HepG2 (cell line): ENCODE measurements at regions not wholly inside any gene's neighbourhood (a gene's known extent, or its start where the extent isn't known, plus 50 kb on each side); places are given as distances from the start of the nearest gene placed in this dataset.

Experiments
- ATAC-seq: fragments of 200-7000 bp; cut with Tn5 transposase; 3 replicates; pipeline ENCODE4 v1.9.1; 2020; ENCODE audit warnings: mild to moderate bottlenecking, moderate library complexity
- BruUV-seq: library from RNA; stranded (reverse); fragments of 400-500 nt; replicated peaks from 2 replicates; lab custom pipeline; 2021; lab: Mats Ljungman, UMichigan
- CTCF ChIA-PET: fragments of 300-600 bp; formaldehyde crosslinking; extraction: SDS; loops from one replicate; lab custom pipeline; 2021; ENCODE audit warnings: low total read pairs, inconsistent platforms, low intra/inter-chr PET ratio; lab: Yijun Ruan, JAX
- POLR2A ChIA-PET: fragments of 350-600 bp; sonication (Branson Sonifier 250); formaldehyde crosslinking; loops from one replicate; lab custom pipeline; 2020; ENCODE audit warnings: antibody characterized with exemption, inconsistent platforms; lab: Yijun Ruan, JAX
- DNase-seq: peaks from one replicate; pipeline ENCODE4 v3.0.0-alpha.2; 2015; ENCODE audit warnings: low spot score
- FAIRE-seq: peaks from 3 replicates; lab custom pipeline; 2011; peaks lifted over from hg19 to GRCh38; lab: Jason Lieb, UNC
- H2AFZ ChIP-seq: one replicate; pipeline ENCODE4 v1.6.1; 2011; ENCODE audit warnings: low read length, inconsistent platforms
- H3K27ac ChIP-seq: fragments of 300-600 bp; 3 replicates; pipeline ENCODE4 v1.8.0; 2011; ENCODE audit warnings: mixed run types, mild to moderate bottlenecking, mixed read lengths, low read length, inconsistent platforms; ENCODE audit not compliant: insufficient read depth; ENCODE audit errors: extremely low read length
- H3K27me3 ChIP-seq, 2 experiments: fragments of 200-600 bp in 1 of 2; 2 replicates in 1 of 2; 3 replicates in 1 of 2; pipeline versions ENCODE4 v1.6.0 to v1.8.0; 2011; ENCODE audit warnings: low read length in 2 of 2, mild to moderate bottlenecking in 2 of 2, moderate library complexity in 2 of 2, inconsistent platforms in 1 of 2; ENCODE audit not compliant: insufficient read depth in 2 of 2, control insufficient read depth in 1 of 2
- H3K36me3 ChIP-seq, 2 experiments: fragments of 200-600 bp in 1 of 2; replicated peaks in 1 of 2; 2 replicates in 1 of 2; 3 replicates in 1 of 2; pipeline versions ENCODE4 v1.5.1 to v1.8.0; 2011; ENCODE audit warnings: low read length in 2 of 2, inconsistent platforms in 1 of 2; ENCODE audit not compliant: insufficient read depth in 2 of 2, control insufficient read depth in 1 of 2
- H3K4me1 ChIP-seq: 2 replicates; pipeline ENCODE4 v1.5.1; 2012; ENCODE audit warnings: low read length, inconsistent platforms; ENCODE audit not compliant: insufficient read depth
- H3K4me2 ChIP-seq: 2 replicates; pipeline ENCODE4 v1.6.0; 2011; ENCODE audit warnings: low read depth, low read length, inconsistent platforms
- H3K4me3 ChIP-seq, 3 experiments: fragments of 200-600 bp in 1 of 3; sonication (generic), shearing (Covaris generic) in 1 of 3; replicated peaks in 1 of 3; 2 replicates each; pipeline ENCODE4 v1.5.1; 2011 to 2016; ENCODE audit warnings: low read length in 3 of 3, inconsistent platforms in 2 of 3, low read depth in 2 of 3, mild to moderate bottlenecking in 2 of 3, control low read depth in 1 of 3, mixed read lengths in 1 of 3; ENCODE audit not compliant: insufficient read depth in 1 of 3
- H3K79me2 ChIP-seq: one replicate; pipeline ENCODE4 v1.6.1; 2011; ENCODE audit warnings: low read length, inconsistent platforms; ENCODE audit not compliant: insufficient read depth
- H3K9ac ChIP-seq: 2 replicates; pipeline ENCODE4 v1.6.0; 2011; ENCODE audit warnings: mild to moderate bottlenecking, low read depth, low read length, inconsistent platforms; ENCODE audit not compliant: insufficient read depth
- H3K9me3 ChIP-seq: 2 replicates; pipeline ENCODE4 v1.5.1; 2012; ENCODE audit warnings: mild to moderate bottlenecking, low read length
- H4K20me1 ChIP-seq: 2 replicates; pipeline ENCODE4 v1.6.0; 2011; ENCODE audit warnings: inconsistent platforms, mild to moderate bottlenecking, low read length, moderate library complexity; ENCODE audit not compliant: insufficient read depth
- GLI4 ChIP-seq: sonication (generic); formaldehyde crosslinking; IDR thresholded peaks from 2 replicates; pipeline ENCODE4 v1.5.1; 2020; ENCODE audit warnings: missing genetic modification reagents, mild to moderate bottlenecking, moderate library complexity, borderline replicate concordance
- ZNF883 ChIP-seq: sonication (generic); formaldehyde crosslinking; IDR thresholded peaks from 2 replicates; pipeline ENCODE4 v1.5.1; 2020; ENCODE audit warnings: mild to moderate bottlenecking, missing genetic modification reagents; ENCODE audit errors: not compliant biosample characterization
- WGBS: methylation state at CpG from one replicate; pipeline ENCODE4 v1.1.6; 2017; ENCODE audit warnings: low lambda C conversion rate; 5-methylcytosine and 5-hydroxymethylcytosine counted together
- in situ Hi-C: cut with HindIII; loops from 2 replicates; pipeline ENCODE4 v1.10.0; 2017; ENCODE audit warnings: low pct_unique_long_range_greater_than_20kb; ENCODE audit not compliant: extremely low pct_ligation_motif_present
- intact Hi-C: fragments of 100-400 bp; cut with micrococcal nuclease; formaldehyde crosslinking; loops from one replicate; pipeline ENCODE4 v1.10.0; 2022; ENCODE audit not compliant: unreplicated experiment
- TF ChIP-seq, protein P1 (sequence below): sonication (generic); formaldehyde crosslinking; IDR thresholded peaks from 2 replicates; pipeline ENCODE4 v1.4.0; 2020; ENCODE audit warnings: missing genetic modification reagents, borderline replicate concordance
- TF ChIP-seq, protein P2 (sequence below), 2 experiments: fragments of 450-650 bp in 1 of 2; sonication (generic) in 1 of 2; formaldehyde crosslinking; IDR thresholded peaks; 2 replicates each; pipeline versions ENCODE4 v1.5.0 to v1.8.0; 2020 to 2022; ENCODE audit warnings: mild to moderate bottlenecking in 1 of 2, missing genetic modification reagents in 1 of 2
- TF ChIP-seq, protein P3 (sequence below): sonication (generic); formaldehyde crosslinking; IDR thresholded peaks from 2 replicates; pipeline ENCODE4 v1.4.0; 2020; ENCODE audit warnings: missing genetic modification reagents, mild to moderate bottlenecking, borderline replicate concordance

DNA sequence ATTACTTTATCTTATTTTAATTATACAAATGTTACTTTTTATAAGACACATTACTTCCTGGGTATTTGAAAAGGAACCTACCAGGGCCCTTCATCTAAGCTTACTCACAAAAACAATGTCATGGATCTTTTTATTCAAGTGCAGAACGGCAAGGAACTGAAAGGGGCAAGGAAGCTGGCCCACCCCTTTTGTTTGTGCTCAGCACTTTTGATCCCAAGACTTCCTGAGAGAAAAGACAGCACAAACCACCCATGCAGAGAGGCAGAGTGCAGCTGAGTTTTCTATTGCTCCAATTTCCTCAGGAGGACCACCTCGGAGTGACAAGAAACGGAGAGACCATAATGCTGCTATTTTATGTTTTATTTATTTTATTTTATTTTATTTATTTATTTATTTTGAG lies 232.0 kb upstream of the NRP1 start:
- H3K4me1 ChIP-seq = no peaks in the 10 kb centered on the region
- no peaks in the 10 kb centered on the region for H3K79me2 ChIP-seq
- in situ Hi-C loops = no loop called here
- BruUV-seq = no TSS peak
- no peak for DNase-seq
- no peak overlapping the region for H3K27ac ChIP-seq
- H3K27me3 ChIP-seq = peaks cover 0 to 4% of the 10 kb centered on the region in 2 experiments; a peak in 2 of 5 replicates
- no peaks in the 10 kb centered on the region for H3K9me3 ChIP-seq
- no peak overlapping the region for H3K4me3 ChIP-seq
- TF ChIP-seq, protein P1, sequence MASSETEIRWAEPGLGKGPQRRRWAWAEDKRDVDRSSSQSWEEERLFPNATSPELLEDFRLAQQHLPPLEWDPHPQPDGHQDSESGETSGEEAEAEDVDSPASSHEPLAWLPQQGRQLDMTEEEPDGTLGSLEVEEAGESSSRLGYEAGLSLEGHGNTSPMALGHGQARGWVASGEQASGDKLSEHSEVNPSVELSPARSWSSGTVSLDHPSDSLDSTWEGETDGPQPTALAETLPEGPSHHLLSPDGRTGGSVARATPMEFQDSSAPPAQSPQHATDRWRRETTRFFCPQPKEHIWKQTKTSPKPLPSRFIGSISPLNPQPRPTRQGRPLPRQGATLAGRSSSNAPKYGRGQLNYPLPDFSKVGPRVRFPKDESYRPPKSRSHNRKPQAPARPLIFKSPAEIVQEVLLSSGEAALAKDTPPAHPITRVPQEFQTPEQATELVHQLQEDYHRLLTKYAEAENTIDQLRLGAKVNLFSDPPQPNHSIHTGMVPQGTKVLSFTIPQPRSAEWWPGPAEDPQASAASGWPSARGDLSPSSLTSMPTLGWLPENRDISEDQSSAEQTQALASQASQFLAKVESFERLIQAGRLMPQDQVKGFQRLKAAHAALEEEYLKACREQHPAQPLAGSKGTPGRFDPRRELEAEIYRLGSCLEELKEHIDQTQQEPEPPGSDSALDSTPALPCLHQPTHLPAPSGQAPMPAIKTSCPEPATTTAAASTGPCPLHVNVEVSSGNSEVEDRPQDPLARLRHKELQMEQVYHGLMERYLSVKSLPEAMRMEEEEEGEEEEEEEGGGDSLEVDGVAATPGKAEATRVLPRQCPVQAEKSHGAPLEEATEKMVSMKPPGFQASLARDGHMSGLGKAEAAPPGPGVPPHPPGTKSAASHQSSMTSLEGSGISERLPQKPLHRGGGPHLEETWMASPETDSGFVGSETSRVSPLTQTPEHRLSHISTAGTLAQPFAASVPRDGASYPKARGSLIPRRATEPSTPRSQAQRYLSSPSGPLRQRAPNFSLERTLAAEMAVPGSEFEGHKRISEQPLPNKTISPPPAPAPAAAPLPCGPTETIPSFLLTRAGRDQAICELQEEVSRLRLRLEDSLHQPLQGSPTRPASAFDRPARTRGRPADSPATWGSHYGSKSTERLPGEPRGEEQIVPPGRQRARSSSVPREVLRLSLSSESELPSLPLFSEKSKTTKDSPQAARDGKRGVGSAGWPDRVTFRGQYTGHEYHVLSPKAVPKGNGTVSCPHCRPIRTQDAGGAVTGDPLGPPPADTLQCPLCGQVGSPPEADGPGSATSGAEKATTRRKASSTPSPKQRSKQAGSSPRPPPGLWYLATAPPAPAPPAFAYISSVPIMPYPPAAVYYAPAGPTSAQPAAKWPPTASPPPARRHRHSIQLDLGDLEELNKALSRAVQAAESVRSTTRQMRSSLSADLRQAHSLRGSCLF (CRISPR knock-in tag) = no peak
- TF ChIP-seq, protein P2, sequence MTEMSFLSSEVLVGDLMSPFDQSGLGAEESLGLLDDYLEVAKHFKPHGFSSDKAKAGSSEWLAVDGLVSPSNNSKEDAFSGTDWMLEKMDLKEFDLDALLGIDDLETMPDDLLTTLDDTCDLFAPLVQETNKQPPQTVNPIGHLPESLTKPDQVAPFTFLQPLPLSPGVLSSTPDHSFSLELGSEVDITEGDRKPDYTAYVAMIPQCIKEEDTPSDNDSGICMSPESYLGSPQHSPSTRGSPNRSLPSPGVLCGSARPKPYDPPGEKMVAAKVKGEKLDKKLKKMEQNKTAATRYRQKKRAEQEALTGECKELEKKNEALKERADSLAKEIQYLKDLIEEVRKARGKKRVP (CRISPR knock-in tag; IDR thresholded peaks at IDR 0.05) = no peak
- TF ChIP-seq GLI4 (CRISPR knock-in tag) (no peak), ZNF883 (CRISPR knock-in tag) (no peak)
- TF ChIP-seq, protein P3, sequence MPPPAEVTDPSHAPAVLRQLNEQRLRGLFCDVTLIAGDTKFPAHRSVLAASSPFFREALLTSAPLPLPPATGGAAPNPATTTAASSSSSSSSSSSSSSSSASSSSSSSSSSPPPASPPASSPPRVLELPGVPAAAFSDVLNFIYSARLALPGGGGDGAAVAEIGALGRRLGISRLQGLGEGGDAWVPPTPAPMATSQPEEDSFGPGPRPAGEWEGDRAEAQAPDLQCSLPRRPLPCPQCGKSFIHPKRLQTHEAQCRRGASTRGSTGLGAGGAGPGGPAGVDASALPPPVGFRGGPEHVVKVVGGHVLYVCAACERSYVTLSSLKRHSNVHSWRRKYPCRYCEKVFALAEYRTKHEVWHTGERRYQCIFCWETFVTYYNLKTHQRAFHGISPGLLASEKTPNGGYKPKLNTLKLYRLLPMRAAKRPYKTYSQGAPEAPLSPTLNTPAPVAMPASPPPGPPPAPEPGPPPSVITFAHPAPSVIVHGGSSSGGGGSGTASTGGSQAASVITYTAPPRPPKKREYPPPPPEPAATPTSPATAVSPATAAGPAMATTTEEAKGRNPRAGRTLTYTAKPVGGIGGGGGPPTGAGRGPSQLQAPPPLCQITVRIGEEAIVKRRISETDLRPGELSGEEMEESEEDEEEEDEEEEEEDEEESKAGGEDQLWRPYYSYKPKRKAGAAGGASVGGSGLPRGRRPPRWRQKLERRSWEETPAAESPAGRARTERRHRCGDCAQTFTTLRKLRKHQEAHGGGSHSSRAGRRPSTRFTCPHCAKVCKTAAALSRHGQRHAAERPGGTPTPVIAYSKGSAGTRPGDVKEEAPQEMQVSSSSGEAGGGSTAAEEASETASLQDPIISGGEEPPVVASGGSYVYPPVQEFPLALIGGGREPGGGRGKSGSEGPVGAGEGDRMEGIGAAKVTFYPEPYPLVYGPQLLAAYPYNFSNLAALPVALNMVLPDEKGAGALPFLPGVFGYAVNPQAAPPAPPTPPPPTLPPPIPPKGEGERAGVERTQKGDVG (CRISPR knock-in tag) = no peak
- TF ChIP-seq, all 625 proteins: peak for 0
- H3K9ac ChIP-seq = no peak overlapping the region
- WGBS = 35% methylated on average over 3 of the region's 3 CpGs
- FAIRE-seq (no peak), ATAC-seq (no peak)
- H2AFZ ChIP-seq = no peak overlapping the region
- H3K36me3 ChIP-seq = no peaks in the 10 kb centered on the region
- CTCF ChIA-PET = no interaction called here
- POLR2A ChIA-PET = no interaction called here
- no peak overlapping the region for H3K4me2 ChIP-seq
- intact Hi-C loops = no loop called here
- no peaks in the 10 kb centered on the region for H4K20me1 ChIP-seq
